AG10803 (cell line): ENCODE measurements at regions not wholly inside any gene's neighbourhood (a gene's known extent, or its start where the extent isn't known, plus 50 kb on each side); places are given as distances from the start of the nearest gene placed in this dataset.

Experiments
- DNase-seq: peaks from one replicate; pipeline ENCODE4 v3.0.0; 2010; ENCODE audit warnings: low read depth
- H3K4me3 ChIP-seq: 2 replicates; pipeline ENCODE4 v1.5.1; 2011; ENCODE audit warnings: mild to moderate bottlenecking, low read length, control low read depth
- CTCF ChIP-seq: conservative IDR thresholded peaks from 2 replicates; pipeline ENCODE4 v1.5.1; 2011; ENCODE audit warnings: mild to moderate bottlenecking, low read length, control low read depth, inconsistent platforms

GRCh38 chr5:133681896-133682295 lies 69.6 kb upstream of the FSTL4 start:
- TF ChIP-seq CTCF, result no peak
- H3K4me3 ChIP-seq, result no peak overlapping the region
- no peak for DNase-seq

GRCh38 chr5:133680830-133681565 lies 68.7 kb upstream of the FSTL4 start:
- DNase-seq, result no peak
- H3K4me3 ChIP-seq, result no peak overlapping the region
- no peak for TF ChIP-seq CTCF

- TF ChIP-seq CTCF, result no peak
Measured at GRCh38 chr5:133679534-133679933, 67.2 kb upstream of the FSTL4 start.

GRCh38 chr5:133675376-133676154 lies 63.2 kb upstream of the FSTL4 start:
- no peak for DNase-seq
- no peak for TF ChIP-seq CTCF
- no peak overlapping the region for H3K4me3 ChIP-seq

More at GRCh38 chr5:133679534-133679933, 67.2 kb upstream of the FSTL4 start:
- no peak for DNase-seq
- H3K4me3 ChIP-seq, result no peak overlapping the region

GRCh38 chr5:133670336-133670735 lies 58.0 kb upstream of the FSTL4 start:
- DNase-seq, result no peak
- no peak overlapping the region for H3K4me3 ChIP-seq
- no peak for TF ChIP-seq CTCF

GRCh38 chr5:133669472-133669871 lies 57.1 kb upstream of the FSTL4 start:
- TF ChIP-seq CTCF, result no peak
- DNase-seq, result no peak
- H3K4me3 ChIP-seq, result no peak overlapping the region

- H3K4me3 ChIP-seq, result no peak overlapping the region
- DNase-seq, result no peak
- no peak for TF ChIP-seq CTCF
Measured at GRCh38 chr5:133668458-133668857, 56.1 kb upstream of the FSTL4 start.
